BJ (cell line): ENCODE measurements at regions not wholly inside any gene's neighbourhood (a gene's known extent, or its start where the extent isn't known, plus 50 kb on each side); places are given as distances from the start of the nearest gene placed in this dataset.

Experiments used
- CTCF ChIA-PET: fragments of 350-600 bp; formaldehyde crosslinking; extraction: SDS; loops from one replicate; lab custom pipeline; 2021; ENCODE audit warnings: antibody characterized with exemption, inconsistent platforms; lab: Yijun Ruan, JAX
- POLR2A ChIA-PET: fragments of 300-600 bp; sonication (Branson Sonifier 250); formaldehyde crosslinking; extraction: SDS; loops from one replicate; lab custom pipeline; 2021; ENCODE audit warnings: antibody characterized with exemption; lab: Charles Lee
- DNase-seq: peaks from one replicate; pipeline ENCODE4 v3.0.0-alpha.2; 2011; ENCODE audit warnings: low read depth
- H3K27me3 ChIP-seq: 2 replicates; pipeline ENCODE4 v1.6.0; 2011; ENCODE audit warnings: low read length; ENCODE audit not compliant: control insufficient read depth, insufficient read depth
- H3K36me3 ChIP-seq: 2 replicates; pipeline ENCODE4 v1.5.1; 2011; ENCODE audit warnings: low read length; ENCODE audit not compliant: control insufficient read depth, insufficient read depth
- H3K4me3 ChIP-seq: 2 replicates; pipeline ENCODE4 v1.5.1; 2011; ENCODE audit warnings: low read depth, mild to moderate bottlenecking, control low read depth, low read length
- CTCF ChIP-seq: IDR thresholded peaks from 2 replicates; pipeline ENCODE4 v1.5.1; 2011; ENCODE audit warnings: low read depth, mild to moderate bottlenecking, control low read depth, inconsistent platforms, low read length, moderate library complexity; ENCODE audit not compliant: insufficient read depth

GRCh38 chr5:166571668-166572067 is 1719.8 kb upstream of the WWC1 start:
- DNase-seq = no peak

DNA sequence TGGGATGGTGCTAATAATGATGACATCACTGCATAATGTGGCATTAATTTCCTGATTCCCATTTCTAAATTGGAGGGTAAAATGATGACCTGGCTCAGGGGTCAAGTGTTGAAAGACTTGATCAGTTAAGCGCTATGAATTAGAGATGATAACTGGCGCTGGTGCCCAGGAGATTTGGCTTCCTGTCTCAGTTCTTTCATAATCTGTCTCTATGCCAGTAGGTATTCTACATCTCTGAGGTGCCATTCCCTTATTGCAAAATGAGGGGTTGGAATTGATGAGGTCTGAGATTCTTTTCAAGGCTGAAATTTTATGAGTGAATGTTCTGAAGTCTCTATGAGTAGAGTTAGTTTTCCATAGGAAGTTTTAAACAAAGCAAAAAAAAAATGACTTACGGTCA is 1715.1 kb upstream of the WWC1 start:
- TF ChIP-seq CTCF = no peak
- DNase-seq = no peak
- ChIA-PET CTCF (no interaction called here), POLR2A (no interaction called here)
- Histone ChIP-seq H3K27me3 (no peaks in the 10 kb centered on the region), H3K4me3 (no peak overlapping the region), H3K36me3 (no peaks in the 10 kb centered on the region)

More at GRCh38 chr5:166571668-166572067, 1719.8 kb upstream of the WWC1 start:
- POLR2A ChIA-PET = no interaction called here
- CTCF ChIA-PET = no interaction called here
- TF ChIP-seq CTCF = no peak
- Histone ChIP-seq H3K27me3 (no peaks in the 10 kb centered on the region), H3K4me3 (no peak overlapping the region), H3K36me3 (no peaks in the 10 kb centered on the region)

DNA sequence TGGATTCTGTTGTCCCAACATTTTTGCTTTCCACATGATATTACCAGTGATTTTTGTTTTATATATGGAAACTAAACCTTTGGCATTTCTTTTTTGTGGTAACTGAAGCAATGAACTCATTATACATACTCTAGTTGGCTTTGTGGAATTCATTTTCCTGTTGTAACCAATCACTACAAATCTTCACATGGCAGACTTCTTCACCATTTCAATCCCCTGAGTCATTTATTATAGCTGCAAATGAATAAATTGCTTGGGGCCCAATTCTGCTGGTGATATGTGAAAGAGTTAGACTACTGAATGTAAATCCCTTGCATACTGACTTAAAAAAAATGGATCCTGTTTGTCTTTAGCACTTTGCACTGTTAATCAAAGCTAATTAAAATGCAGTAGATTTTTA is 1709.6 kb upstream of the WWC1 start:
- H3K4me3 ChIP-seq = no peak overlapping the region
- DNase-seq = no peak
- ChIA-PET CTCF (no interaction called here), POLR2A (no interaction called here)
- no peak for TF ChIP-seq CTCF
- no peaks in the 10 kb centered on the region for H3K27me3 ChIP-seq
- H3K36me3 ChIP-seq = no peaks in the 10 kb centered on the region

GRCh38 chr5:166582416-166582815 is 1709.0 kb upstream of the WWC1 start:
- no peak for DNase-seq
- POLR2A ChIA-PET = no interaction called here
- Histone ChIP-seq H3K27me3 (no peaks in the 10 kb centered on the region), H3K36me3 (no peaks in the 10 kb centered on the region), H3K4me3 (no peak overlapping the region)
- TF ChIP-seq CTCF = no peak
- CTCF ChIA-PET = no interaction called here

GRCh38 chr5:166594567-166594966 is 1696.9 kb upstream of the WWC1 start:
- CTCF ChIA-PET = no interaction called here
- DNase-seq = no peak
- no peaks in the 10 kb centered on the region for H3K36me3 ChIP-seq
- H3K4me3 ChIP-seq = no peak overlapping the region
- H3K27me3 ChIP-seq = no peaks in the 10 kb centered on the region
- POLR2A ChIA-PET = no interaction called here
- no peak for TF ChIP-seq CTCF
